Thyroid gland (tissue), 4 donors: ENCODE measurements at regions not wholly inside any gene's neighbourhood (a gene's known extent, or its start where the extent isn't known, plus 50 kb on each side); places are given as distances from the start of the nearest gene placed in this dataset.
"Not testable (repeated sequence)": the region's sequence is repeated elsewhere in the genome, so short reads cannot be mapped to it uniquely, and the experiment has no call there.

Experiments
- DNase-seq, 2 donors: peaks; one replicate each; pipeline ENCODE4 v3.0.0-alpha.2; 2019
- H3K27ac ChIP-seq, 3 donors: fragments of 200-600 bp; sonication (generic); 1 replicate in 2 of 3; 2 replicates in 1 of 3; pipeline ENCODE4 v1.5.1; 2016 to 2019; ENCODE audit warnings: mild to moderate bottlenecking in 1 of 3, moderate library complexity in 1 of 3
- H3K27me3 ChIP-seq: fragments of 200-600 bp; sonication (generic); one replicate; pipeline ENCODE4 v1.5.1; 2019
- H3K36me3 ChIP-seq, 2 donors: fragments of 200-600 bp; sonication (generic); one replicate each; pipeline ENCODE4 v1.5.1; 2016 to 2019
- H3K4me1 ChIP-seq, 2 donors: fragments of 200-600 bp; sonication (generic); one replicate each; pipeline ENCODE4 v1.5.1; 2017 to 2019
- H3K4me3 ChIP-seq, 3 donors: fragments of 200-600 bp; sonication (generic); replicated peaks in 1 of 3; 1 replicate in 2 of 3; 2 replicates in 1 of 3; pipeline ENCODE4 v1.5.1; 2016; ENCODE audit warnings: mild to moderate bottlenecking in 1 of 3
- H3K9me3 ChIP-seq: fragments of 200-600 bp; sonication (generic); one replicate; pipeline ENCODE4 v1.5.1; 2017
- POLR2A ChIP-seq, 2 donors: fragments of 450-650 bp; IDR thresholded peaks; one replicate each; pipeline ENCODE4 v1.6.1; 2017; ENCODE audit warnings: antibody characterized with exemption in 2 of 2, mild to moderate bottlenecking in 2 of 2, moderate library complexity in 1 of 2
- WGBS, 2 donors: methylation state at CpG; one replicate each; pipeline ENCODE4 v1.1.5; 2017; 5-methylcytosine and 5-hydroxymethylcytosine counted together
- intact Hi-C: fragments of 100-400 bp; cut with DNase I; formaldehyde crosslinking; loops from one replicate; pipeline ENCODE4 v1.15.1; 2023
- TF ChIP-seq, protein P1 (sequence below), 6 experiments: fragments of 200-600 bp in 3 of 6; fragments of 450-650 bp in 3 of 6; sonication (generic) in 3 of 6; IDR thresholded peaks; one replicate each; pipeline ENCODE4 v1.5.1; 2016 to 2019; ENCODE audit warnings: antibody characterized with exemption in 6 of 6, mild to moderate bottlenecking in 2 of 6, inconsistent platforms in 1 of 6, moderate library complexity in 1 of 6

GRCh38 chr3:74200952-74201351 lies 413.5 kb downstream of the CNTN3 start:
- Histone ChIP-seq H3K27ac (no peak overlapping the region), H3K4me3 (no peak overlapping the region), H3K9me3 (no peaks in the 10 kb centered on the region), H3K36me3 (no peaks in the 10 kb centered on the region), H3K27me3 (no peaks in the 10 kb centered on the region), H3K4me1 (no peaks in the 10 kb centered on the region)
- TF ChIP-seq POLR2A (IDR thresholded peaks at IDR 0.05): no peak
- TF ChIP-seq, protein P1, sequence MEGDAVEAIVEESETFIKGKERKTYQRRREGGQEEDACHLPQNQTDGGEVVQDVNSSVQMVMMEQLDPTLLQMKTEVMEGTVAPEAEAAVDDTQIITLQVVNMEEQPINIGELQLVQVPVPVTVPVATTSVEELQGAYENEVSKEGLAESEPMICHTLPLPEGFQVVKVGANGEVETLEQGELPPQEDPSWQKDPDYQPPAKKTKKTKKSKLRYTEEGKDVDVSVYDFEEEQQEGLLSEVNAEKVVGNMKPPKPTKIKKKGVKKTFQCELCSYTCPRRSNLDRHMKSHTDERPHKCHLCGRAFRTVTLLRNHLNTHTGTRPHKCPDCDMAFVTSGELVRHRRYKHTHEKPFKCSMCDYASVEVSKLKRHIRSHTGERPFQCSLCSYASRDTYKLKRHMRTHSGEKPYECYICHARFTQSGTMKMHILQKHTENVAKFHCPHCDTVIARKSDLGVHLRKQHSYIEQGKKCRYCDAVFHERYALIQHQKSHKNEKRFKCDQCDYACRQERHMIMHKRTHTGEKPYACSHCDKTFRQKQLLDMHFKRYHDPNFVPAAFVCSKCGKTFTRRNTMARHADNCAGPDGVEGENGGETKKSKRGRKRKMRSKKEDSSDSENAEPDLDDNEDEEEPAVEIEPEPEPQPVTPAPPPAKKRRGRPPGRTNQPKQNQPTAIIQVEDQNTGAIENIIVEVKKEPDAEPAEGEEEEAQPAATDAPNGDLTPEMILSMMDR (IDR thresholded peaks at IDR 0.05): no peak
- no peak for DNase-seq
- WGBS, 2 donors: 74 to 85% methylated on average over 2 of the region's 2 CpGs
- intact Hi-C loops: no loop called here

GRCh38 chr3:74178664-74179063 lies 435.8 kb downstream of the CNTN3 start:
- WGBS, 2 donors: 96 to 98% methylated on average over 5 of the region's 5 CpGs
- H3K4me3 ChIP-seq, DNase-seq, H3K27ac ChIP-seq, H3K9me3 ChIP-seq, intact Hi-C loops, H3K27me3 ChIP-seq, H3K4me1 ChIP-seq, H3K36me3 ChIP-seq: not testable (repeated sequence)

DNA sequence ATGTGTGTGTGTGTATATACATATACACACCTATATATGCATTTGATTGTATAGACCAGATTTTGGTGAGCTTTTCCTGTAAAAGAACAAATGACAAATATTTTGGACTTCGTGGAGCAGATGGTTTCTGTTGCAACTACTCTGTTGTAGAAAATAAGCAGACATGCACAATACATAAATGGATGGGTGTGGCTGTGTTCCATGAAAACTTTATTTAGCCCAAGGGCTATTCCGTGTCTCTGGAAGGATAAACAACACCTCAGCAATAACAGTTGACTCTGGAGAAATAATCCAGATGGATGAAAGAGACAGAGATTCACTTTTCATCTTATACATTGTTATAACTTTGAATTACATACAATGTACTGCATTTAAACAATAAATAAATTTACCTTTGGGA lies 441.4 kb downstream of the CNTN3 start:
- 62 to 72% methylated on average over 2 of the region's 2 CpGs for WGBS, 2 donors
- H3K4me1 ChIP-seq: no peaks in the 10 kb centered on the region
- DNase-seq: no peak
- H3K4me3 ChIP-seq: no peak overlapping the region
- no peaks in the 10 kb centered on the region for H3K9me3 ChIP-seq
- H3K27me3 ChIP-seq: no peaks in the 10 kb centered on the region
- no peak overlapping the region for H3K27ac ChIP-seq
- intact Hi-C loops: no loop called here
- no peaks in the 10 kb centered on the region for H3K36me3 ChIP-seq
- TF ChIP-seq POLR2A (IDR thresholded peaks at IDR 0.05): no peak
- TF ChIP-seq, protein P1 (IDR thresholded peaks at IDR 0.05): no peak

- H3K27ac ChIP-seq: no peak overlapping the region
- no peaks in the 10 kb centered on the region for H3K27me3 ChIP-seq
- intact Hi-C loops: no loop called here
- H3K4me1 ChIP-seq: no peaks in the 10 kb centered on the region
- no peak for TF ChIP-seq POLR2A (IDR thresholded peaks at IDR 0.05)
- TF ChIP-seq, protein P1 (IDR thresholded peaks at IDR 0.05): no peak
- WGBS, 2 donors: 59 to 65% methylated on average over 1 of the region's 1 CpG
- H3K9me3 ChIP-seq: no peaks in the 10 kb centered on the region
- DNase-seq: no peak
- H3K36me3 ChIP-seq: no peaks in the 10 kb centered on the region
- no peak overlapping the region for H3K4me3 ChIP-seq
Observed at GRCh38 chr3:74167926-74168325, 446.5 kb downstream of the CNTN3 start.

DNA sequence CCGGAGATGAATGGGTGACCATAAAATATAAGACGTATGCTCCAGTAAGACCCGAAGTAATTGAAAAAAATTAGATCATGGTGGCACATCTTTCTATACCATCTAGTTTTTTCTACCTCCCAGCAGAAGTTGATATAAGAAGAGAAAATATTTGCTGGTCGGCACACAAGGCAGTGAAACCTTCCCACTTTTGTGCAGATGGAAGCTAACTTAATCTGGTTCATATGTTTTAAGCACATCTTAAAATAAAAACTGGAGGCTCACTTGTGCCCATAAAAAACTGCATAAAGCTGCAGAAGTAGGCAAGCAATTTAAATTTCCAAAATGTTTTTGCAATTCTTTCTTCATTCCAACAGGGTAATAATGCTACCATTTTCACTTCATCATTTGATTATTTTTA lies 449.2 kb downstream of the CNTN3 start:
- Histone ChIP-seq H3K36me3 (no peaks in the 10 kb centered on the region), H3K9me3 (no peaks in the 10 kb centered on the region), H3K27ac (no peak overlapping the region), H3K4me1 (no peaks in the 10 kb centered on the region), H3K4me3 (no peak overlapping the region), H3K27me3 (no peaks in the 10 kb centered on the region)
- 85 to 86% methylated on average over 4 of the region's 4 CpGs for WGBS, 2 donors
- no peak for TF ChIP-seq POLR2A (IDR thresholded peaks at IDR 0.05)
- TF ChIP-seq, protein P1 (IDR thresholded peaks at IDR 0.05): no peak
- intact Hi-C loops: no loop called here
- no peak for DNase-seq

DNA sequence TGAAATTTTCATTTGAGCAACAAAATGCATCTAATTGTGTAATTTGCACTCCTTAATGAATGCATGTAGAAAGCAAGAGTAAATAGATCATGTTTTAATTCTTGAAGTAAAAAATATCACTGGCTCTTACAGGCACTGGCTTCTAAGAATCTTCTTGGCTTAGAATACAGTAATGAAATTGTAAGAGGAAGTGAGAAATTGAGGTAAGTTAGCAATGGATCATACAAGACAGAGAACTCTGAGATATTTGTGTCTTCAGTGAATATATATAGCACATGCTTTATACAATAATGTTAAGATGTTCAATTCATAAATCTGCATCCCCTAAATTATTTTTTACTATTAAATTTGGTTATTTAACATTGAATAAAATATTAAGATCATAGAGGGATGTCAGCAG lies 465.0 kb downstream of the CNTN3 start:
- intact Hi-C loops: no loop called here
- Histone ChIP-seq H3K36me3 (no peaks in the 10 kb centered on the region), H3K9me3 (no peaks in the 10 kb centered on the region), H3K27ac (no peak overlapping the region), H3K4me1 (no peaks in the 10 kb centered on the region), H3K4me3 (no peak overlapping the region), H3K27me3 (no peaks in the 10 kb centered on the region)
- TF ChIP-seq, protein P1 (IDR thresholded peaks at IDR 0.05): no peak
- TF ChIP-seq POLR2A (IDR thresholded peaks at IDR 0.05): no peak
- no peak for DNase-seq
